ENCODE measurements at regions not wholly inside any gene's neighbourhood (a gene's known extent, or its start where the extent isn't known, plus 50 kb on each side); places are given as distances from the start of the nearest gene placed in this dataset.

GRCh38 chr2:125680809-125681208 is 975.1 kb upstream of the GYPC start:
- TF ChIP-seq, protein P1, sequence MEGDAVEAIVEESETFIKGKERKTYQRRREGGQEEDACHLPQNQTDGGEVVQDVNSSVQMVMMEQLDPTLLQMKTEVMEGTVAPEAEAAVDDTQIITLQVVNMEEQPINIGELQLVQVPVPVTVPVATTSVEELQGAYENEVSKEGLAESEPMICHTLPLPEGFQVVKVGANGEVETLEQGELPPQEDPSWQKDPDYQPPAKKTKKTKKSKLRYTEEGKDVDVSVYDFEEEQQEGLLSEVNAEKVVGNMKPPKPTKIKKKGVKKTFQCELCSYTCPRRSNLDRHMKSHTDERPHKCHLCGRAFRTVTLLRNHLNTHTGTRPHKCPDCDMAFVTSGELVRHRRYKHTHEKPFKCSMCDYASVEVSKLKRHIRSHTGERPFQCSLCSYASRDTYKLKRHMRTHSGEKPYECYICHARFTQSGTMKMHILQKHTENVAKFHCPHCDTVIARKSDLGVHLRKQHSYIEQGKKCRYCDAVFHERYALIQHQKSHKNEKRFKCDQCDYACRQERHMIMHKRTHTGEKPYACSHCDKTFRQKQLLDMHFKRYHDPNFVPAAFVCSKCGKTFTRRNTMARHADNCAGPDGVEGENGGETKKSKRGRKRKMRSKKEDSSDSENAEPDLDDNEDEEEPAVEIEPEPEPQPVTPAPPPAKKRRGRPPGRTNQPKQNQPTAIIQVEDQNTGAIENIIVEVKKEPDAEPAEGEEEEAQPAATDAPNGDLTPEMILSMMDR (conservative IDR thresholded peaks at IDR 0.05 in 1 of 2, IDR thresholded peaks at IDR 0.05 in 1 of 2; ENCODE audit: extremely low read depth in 1 of 2, insufficient read depth in 1 of 2, low read depth in 1 of 2, low read length in 2 of 2): no peak
- no peak for TF ChIP-seq EZH2 (IDR thresholded peaks at IDR 0.05; ENCODE audit: borderline replicate concordance, low read length)
